ENCODE measurements at regions not wholly inside any gene's neighbourhood (a gene's known extent, or its start where the extent isn't known, plus 50 kb on each side); places are given as distances from the start of the nearest gene placed in this dataset.
"Not testable (repeated sequence)": the region's sequence is repeated elsewhere in the genome, so short reads cannot be mapped to it uniquely, and the experiment has no call there.

GRCh38 chr6:168870982-168871381 is 382.7 kb downstream of the THBS2 start:
- no peak for DNase-seq

GRCh38 chr6:168867247-168868102 is 386.2 kb downstream of the THBS2 start:
- DNase-seq, result no peak

GRCh38 chr6:168866534-168866933 is 387.1 kb downstream of the THBS2 start:
- no peak for DNase-seq

GRCh38 chr6:168865522-168865921 is 388.1 kb downstream of the THBS2 start:
- DNase-seq, result no peak

GRCh38 chr6:168864541-168865460 is 388.8 kb downstream of the THBS2 start:
- DNase-seq, result no peak

GRCh38 chr6:168863467-168863866 is 390.2 kb downstream of the THBS2 start:
- no peak for DNase-seq

GRCh38 chr6:168862346-168862980 is 391.2 kb downstream of the THBS2 start:
- DNase-seq, result no peak

GRCh38 chr6:168860987-168861386 is 392.7 kb downstream of the THBS2 start:
- DNase-seq, result no peak

- no peak for DNase-seq
Measured at GRCh38 chr6:168860341-168860740, 393.3 kb downstream of the THBS2 start.

- no peak for DNase-seq
Measured at GRCh38 chr6:168858926-168859325, 394.7 kb downstream of the THBS2 start.

- DNase-seq, result no peak
Measured at GRCh38 chr6:168856914-168857313, 396.7 kb downstream of the THBS2 start.

- DNase-seq, result no peak
Measured at GRCh38 chr6:168852376-168852884, 401.2 kb downstream of the THBS2 start.

- no peak for DNase-seq
Measured at GRCh38 chr6:168851460-168852375, 401.9 kb downstream of the THBS2 start.

- not testable (repeated sequence) for DNase-seq
Measured at GRCh38 chr6:168850027-168850736, 403.5 kb downstream of the THBS2 start.

GRCh38 chr6:168849459-168849858 is 404.2 kb downstream of the THBS2 start:
- no peak for DNase-seq

- no peak for DNase-seq
Measured at GRCh38 chr6:168848797-168849196, 404.8 kb downstream of the THBS2 start.

- DNase-seq, result no peak
Measured at GRCh38 chr6:168844821-168845609, 404.0 kb downstream of the SMOC2 start.

- not testable (repeated sequence) for DNase-seq
Measured at GRCh38 chr6:168842632-168843212, 401.7 kb downstream of the SMOC2 start.

- DNase-seq, result no peak
Measured at GRCh38 chr6:168841609-168842278, 400.8 kb downstream of the SMOC2 start.

Measured in NCI-H2107 (cell line).